ENCODE measurements at regions not wholly inside any gene's neighbourhood (a gene's known extent, or its start where the extent isn't known, plus 50 kb on each side); places are given as distances from the start of the nearest gene placed in this dataset.
"Not testable (repeated sequence)": the region's sequence is repeated elsewhere in the genome, so short reads cannot be mapped to it uniquely, and the experiment has no call there.

GRCh38 chr16:10272250-10272854, 90.1 kb upstream of the GRIN2A start:
- DNase-seq (ENCODE audit: low read depth): not testable (repeated sequence)

GRCh38 chr16:10275214-10275996, 93.2 kb upstream of the GRIN2A start:
- not testable (repeated sequence) for DNase-seq (ENCODE audit: low read depth)

- DNase-seq (ENCODE audit: low read depth): no peak
These were observed 95.4 kb upstream of the GRIN2A start for GRCh38 chr16:10277597-10277996.

GRCh38 chr16:10280262-10281170, 98.3 kb upstream of the GRIN2A start:
- DNase-seq (ENCODE audit: low read depth): no peak

GRCh38 chr16:10282367-10282766, 100.1 kb upstream of the GRIN2A start:
- DNase-seq (ENCODE audit: low read depth): no peak

GRCh38 chr16:10283246-10283645, 101.0 kb upstream of the GRIN2A start:
- not testable (repeated sequence) for DNase-seq (ENCODE audit: low read depth)

- DNase-seq (ENCODE audit: low read depth): not testable (repeated sequence)
These were observed 95.3 kb upstream of the ATF7IP2 start for GRCh38 chr16:10290467-10291105.

GRCh38 chr16:10292197-10292596, 93.7 kb upstream of the ATF7IP2 start:
- DNase-seq (ENCODE audit: low read depth): not testable (repeated sequence)

- DNase-seq (ENCODE audit: low read depth): not testable (repeated sequence)
These were observed 92.9 kb upstream of the ATF7IP2 start for GRCh38 chr16:10292976-10293375.

GRCh38 chr16:10294153-10294552, 91.7 kb upstream of the ATF7IP2 start:
- not testable (repeated sequence) for DNase-seq (ENCODE audit: low read depth)

- no peak for DNase-seq (ENCODE audit: low read depth)
These were observed 88.9 kb upstream of the ATF7IP2 start for GRCh38 chr16:10296956-10297340.

- DNase-seq (ENCODE audit: low read depth): no peak
These were observed 88.4 kb upstream of the ATF7IP2 start for GRCh38 chr16:10297341-10298006.

GRCh38 chr16:10300905-10301304, 85.0 kb upstream of the ATF7IP2 start:
- DNase-seq (ENCODE audit: low read depth): no peak

- not testable (repeated sequence) for DNase-seq (ENCODE audit: low read depth)
These were observed 84.3 kb upstream of the ATF7IP2 start for GRCh38 chr16:10301547-10301946.

GRCh38 chr16:10305912-10306311, 79.9 kb upstream of the ATF7IP2 start:
- no peak for DNase-seq (ENCODE audit: low read depth)

- no peak for DNase-seq (ENCODE audit: low read depth)
These were observed 77.3 kb upstream of the ATF7IP2 start for GRCh38 chr16:10308305-10309193.

- DNase-seq (ENCODE audit: low read depth): no peak
These were observed 76.5 kb upstream of the ATF7IP2 start for GRCh38 chr16:10309271-10309932.

GRCh38 chr16:10312008-10312407, 73.9 kb upstream of the ATF7IP2 start:
- no peak for DNase-seq (ENCODE audit: low read depth)
